NB4 (cell line): ENCODE measurements at regions not wholly inside any gene's neighbourhood (a gene's known extent, or its start where the extent isn't known, plus 50 kb on each side); places are given as distances from the start of the nearest gene placed in this dataset.

ENCODE experiments used
- CTCF ChIP-seq: IDR thresholded peaks from one replicate; pipeline ENCODE4 v1.5.1; 2012; ENCODE audit warnings: low read depth, low read length
- MAX ChIP-seq: IDR thresholded peaks from 2 replicates; pipeline ENCODE4 v1.6.1; 2011; ENCODE audit warnings: low read depth, low read length

GRCh38 chr16:58862334-58863021, 128.4 kb upstream of the GOT2 start:
- TF ChIP-seq CTCF (no peak), MAX (no peak)
